ENCODE measurements at regions not wholly inside any gene's neighbourhood (a gene's known extent, or its start where the extent isn't known, plus 50 kb on each side); places are given as distances from the start of the nearest gene placed in this dataset.

GRCh38 chr10:44298713-44299112, 86.2 kb downstream of the CXCL12 start:
- Histone ChIP-seq H3K36me3 (ENCODE audit: control insufficient read depth in 1 of 2, insufficient read depth in 2 of 2, low read length in 2 of 2) (no peaks in the 10 kb centered on the region), H3K9me3 (ENCODE audit: control insufficient read depth in 1 of 2, insufficient read depth in 1 of 2, low read depth in 1 of 2, low read length in 2 of 2) (no peaks in the 10 kb centered on the region), H3K27ac (ENCODE audit: low read depth, low read length) (no peak overlapping the region), H4K20me1 (ENCODE audit: insufficient read depth) (no peaks in the 10 kb centered on the region), H3K9ac (ENCODE audit: low read length) (no peak overlapping the region), H3K27me3 (ENCODE audit: insufficient read depth, low read length) (peaks cover 16% of the 10 kb centered on the region), H2AFZ (ENCODE audit: low read depth, low read length, poor library complexity, severe bottlenecking) (no peak overlapping the region), H3K79me2 (ENCODE audit: insufficient read depth, low read length) (no peaks in the 10 kb centered on the region), H3K4me3 (replicated peaks in 1 of 2; ENCODE audit: low read depth in 1 of 2, low read length in 2 of 2) (no peak overlapping the region), H3K4me2 (ENCODE audit: low read length) (no peak overlapping the region), H3K9me2 (ENCODE audit: insufficient read depth) (no peaks in the 10 kb centered on the region), H3K4me1 (ENCODE audit: control insufficient read depth in 1 of 2, insufficient read depth in 2 of 2, low read length in 2 of 2) (peaks cover 3 to 11% of the 10 kb centered on the region in 2 experiments; a peak in 1 of 4 replicates)
- RAD21 ChIA-PET (ENCODE audit: low non-redundant PET in 1 of 2, low total read pairs in 2 of 2, uncharacterized antibody in 2 of 2, unreplicated experiment in 2 of 2): no interaction called here
- no peak for ATAC-seq
- intact Hi-C loops (cut with micrococcal nuclease): no loop called here
- BruUV-seq (replicated peaks): no TSS peak
- CTCF ChIA-PET: no interaction called here
- POLR2A ChIA-PET: no interaction called here
- DNase-seq (ENCODE audit: low read depth, low spot score): no peak
- TF ChIP-seq POLR2AphosphoS5 (IDR thresholded peaks at IDR 0.05; ENCODE audit: low read depth, low read length): no peak
- no peak for TF ChIP-seq EGR1 (IDR thresholded peaks at IDR 0.05; ENCODE audit: low read depth)
- no peak for TF ChIP-seq YY1 (IDR thresholded peaks at IDR 0.05; ENCODE audit: extremely low read depth, insufficient replicate concordance, low read depth, low read length)
- no peak for TF ChIP-seq EZH2phosphoT487 (IDR thresholded peaks at IDR 0.05; ENCODE audit: borderline replicate concordance)
- no peak for TF ChIP-seq POLR2A (IDR thresholded peaks at IDR 0.05; ENCODE audit: borderline replicate concordance, extremely low read depth, insufficient read depth, insufficient read length)
- no peak for TF ChIP-seq ZBTB33 (IDR thresholded peaks at IDR 0.05; ENCODE audit: extremely low read depth, insufficient replicate concordance, low read length)
- no peak for TF ChIP-seq CTCF (IDR thresholded peaks at IDR 0.05 in 2 of 3, conservative IDR thresholded peaks at IDR 0.05 in 1 of 3; ENCODE audit: borderline replicate concordance in 1 of 3, insufficient read depth in 1 of 3, low read depth in 2 of 3, low read length in 2 of 3)
- TF ChIP-seq JUND (IDR thresholded peaks at IDR 0.05): no peak
- no peak for TF ChIP-seq CEBPB (IDR thresholded peaks at IDR 0.05; ENCODE audit: low read depth)
- TF ChIP-seq ELF1 (IDR thresholded peaks at IDR 0.05; ENCODE audit: borderline replicate concordance, low read depth): no peak
- TF ChIP-seq TCF7L2 (IDR thresholded peaks at IDR 0.05; ENCODE audit: borderline replicate concordance, extremely low read depth, insufficient read depth, insufficient read length): no peak
- no peak for TF ChIP-seq CBX3 (IDR thresholded peaks at IDR 0.05; ENCODE audit: low read depth)

Measured in HCT116 (cell line).